Testis (tissue), 2 donors: ENCODE measurements at regions not wholly inside any gene's neighbourhood (a gene's known extent, or its start where the extent isn't known, plus 50 kb on each side); places are given as distances from the start of the nearest gene placed in this dataset.

Source experiments
- DNase-seq: peaks from one replicate; pipeline ENCODE4 v3.0.0-alpha.2; 2019
- H3K27ac ChIP-seq, 2 donors: fragments of 200-600 bp; sonication (generic); one replicate each; pipeline ENCODE4 v1.5.1; 2019
- H3K27me3 ChIP-seq: fragments of 200-600 bp; sonication (generic); one replicate; pipeline ENCODE4 v1.5.1; 2019
- H3K36me3 ChIP-seq: fragments of 200-600 bp; sonication (generic); one replicate; pipeline ENCODE4 v1.5.1; 2017; ENCODE audit warnings: low read depth; ENCODE audit errors: missing control alignments
- H3K4me1 ChIP-seq: fragments of 200-600 bp; sonication (generic); one replicate; pipeline ENCODE4 v1.5.1; 2019
- H3K4me3 ChIP-seq, 2 donors: fragments of 200-600 bp; sonication (generic); one replicate each; pipeline ENCODE4 v1.5.1; 2017 to 2019
- H3K9me3 ChIP-seq: fragments of 200-600 bp; sonication (generic); one replicate; pipeline ENCODE4 v1.5.1; 2017
- CTCF ChIP-seq, 3 experiments: fragments of 450-650 bp in 2 of 3; fragments of 200-600 bp in 1 of 3; sonication (generic) in 1 of 3; IDR thresholded peaks; one replicate each; pipeline ENCODE4 v1.5.1; 2016 to 2019; ENCODE audit warnings: antibody characterized with exemption in 3 of 3, mild to moderate bottlenecking in 2 of 3, moderate library complexity in 1 of 3
- POLR2A ChIP-seq: fragments of 450-650 bp; IDR thresholded peaks from one replicate; pipeline ENCODE4 v1.6.1; 2017; ENCODE audit warnings: antibody characterized with exemption, mild to moderate bottlenecking, moderate library complexity
- WGBS, 2 donors: methylation state at CpG; one replicate each; pipeline ENCODE4 v1.1.5; 2018; 5-methylcytosine and 5-hydroxymethylcytosine counted together
- intact Hi-C: fragments of 100-400 bp; cut with DNase I; formaldehyde crosslinking; loops from one replicate; pipeline ENCODE4 v1.15.1; 2023; ENCODE audit warnings: low total_unique reads

GRCh38 chr3:107106316-107106715 lies 270.9 kb upstream of the CCDC54 start:
- H3K27ac ChIP-seq, result no peak overlapping the region
- intact Hi-C loops, result no loop called here
- H3K36me3 ChIP-seq, result no peaks in the 10 kb centered on the region
- no peaks in the 10 kb centered on the region for H3K27me3 ChIP-seq
- TF ChIP-seq POLR2A (no peak), CTCF (IDR thresholded peaks at IDR 0.05) (no peak)
- H3K4me3 ChIP-seq, result no peak overlapping the region
- no peak for DNase-seq
- no peaks in the 10 kb centered on the region for H3K9me3 ChIP-seq
- H3K4me1 ChIP-seq, result no peaks in the 10 kb centered on the region
- 93 to 96% methylated on average over 7 of the region's 7 CpGs for WGBS, 2 donors

- no peak overlapping the region for H3K27ac ChIP-seq
- H3K4me3 ChIP-seq, result no peak overlapping the region
- H3K36me3 ChIP-seq, result no peaks in the 10 kb centered on the region
- H3K27me3 ChIP-seq, result no peaks in the 10 kb centered on the region
- intact Hi-C loops, result no loop called here
- no peak for TF ChIP-seq POLR2A
- TF ChIP-seq CTCF (IDR thresholded peaks at IDR 0.05), result no peak
- H3K4me1 ChIP-seq, result no peaks in the 10 kb centered on the region
- DNase-seq, result no peak
- no peaks in the 10 kb centered on the region for H3K9me3 ChIP-seq
- WGBS, 2 donors, result 94 to 98% methylated on average over 8 of the region's 8 CpGs
These were observed 270.3 kb upstream of the CCDC54 start for GRCh38 chr3:107106907-107107306.

GRCh38 chr3:107110596-107111305 lies 266.5 kb upstream of the CCDC54 start:
- Histone ChIP-seq H3K36me3 (no peaks in the 10 kb centered on the region), H3K27me3 (no peaks in the 10 kb centered on the region), H3K9me3 (no peaks in the 10 kb centered on the region), H3K4me1 (no peaks in the 10 kb centered on the region), H3K27ac (no peak overlapping the region), H3K4me3 (no peak overlapping the region)
- WGBS, 2 donors, result 91 to 95% methylated on average over 3 of the region's 3 CpGs
- intact Hi-C loops, result no loop called here
- no peak for TF ChIP-seq CTCF (IDR thresholded peaks at IDR 0.05)
- no peak for TF ChIP-seq POLR2A
- no peak for DNase-seq

GRCh38 chr3:107111872-107112271 lies 265.4 kb upstream of the CCDC54 start:
- Histone ChIP-seq H3K4me1 (no peaks in the 10 kb centered on the region), H3K4me3 (no peak overlapping the region), H3K27ac (no peak overlapping the region), H3K9me3 (no peaks in the 10 kb centered on the region), H3K36me3 (no peaks in the 10 kb centered on the region), H3K27me3 (no peaks in the 10 kb centered on the region)
- no peak for DNase-seq
- intact Hi-C loops, result no loop called here
- TF ChIP-seq POLR2A (no peak), CTCF (IDR thresholded peaks at IDR 0.05) (no peak)
- 73 to 98% methylated on average over 2 of the region's 2 CpGs for WGBS, 2 donors

- Histone ChIP-seq H3K36me3 (no peaks in the 10 kb centered on the region), H3K4me3 (no peak overlapping the region), H3K9me3 (no peaks in the 10 kb centered on the region), H3K27me3 (no peaks in the 10 kb centered on the region), H3K4me1 (peaks cover 1% of the 10 kb centered on the region), H3K27ac (no peak overlapping the region)
- no peak for DNase-seq
- intact Hi-C loops, result no loop called here
- 90 to 92% methylated on average over 1 of the region's 1 CpG for WGBS, 2 donors
- TF ChIP-seq POLR2A (no peak), CTCF (IDR thresholded peaks at IDR 0.05) (no peak)
These were observed 264.9 kb upstream of the CCDC54 start for GRCh38 chr3:107112356-107112755.
